ENCODE measurements at regions not wholly inside any gene's neighbourhood (a gene's known extent, or its start where the extent isn't known, plus 50 kb on each side); places are given as distances from the start of the nearest gene placed in this dataset.

GRCh38 chr20:16965401-16965800 lies 217.2 kb downstream of the OTOR start:
- no peak overlapping the region for H2BK12ac ChIP-seq (ENCODE audit: insufficient read length, low read depth, low read length)
- no peak overlapping the region for H3T11ph ChIP-seq (ENCODE audit: low read length)
- H3K23me2 ChIP-seq (ENCODE audit: insufficient read length, low read depth, low read length, poor library complexity, severe bottlenecking), result no peaks in the 10 kb centered on the region
- H4K8ac ChIP-seq (replicated peaks; ENCODE audit: insufficient read length, low read depth, low read length), result no peak overlapping the region
- Mint-ChIP-seq H3K9me3 (peaks cover 21 to 26% of the 10 kb centered on the region in 2 experiments), H3K4me3 (no peak overlapping the region), H3K27ac (no peak overlapping the region), H3K4me1 (peaks cover 2 to 7% of the 10 kb centered on the region in 2 experiments; a peak in 2 of 4 replicates), H3K36me3 (ENCODE audit: insufficient read depth in 1 of 3, low read depth in 3 of 3) (peaks cover 8 to 30% (median 9%) of the 10 kb centered on the region in 3 experiments), H3K27me3 (ENCODE audit: low read depth) (no peaks in the 10 kb centered on the region; the same call in 1 of the 2 replicates)
- H3K18ac ChIP-seq (ENCODE audit: insufficient read length, low read depth, low read length), result no peak overlapping the region
- H3K14ac ChIP-seq (ENCODE audit: insufficient read depth, low read length), result no peak overlapping the region
- H2BK5ac ChIP-seq (ENCODE audit: insufficient read length, low read length), result no peak overlapping the region
- no peaks in the 10 kb centered on the region; the same call in 1 of the 2 replicates for H3K4me1 ChIP-seq (ENCODE audit: insufficient read depth, low read length)
- peaks cover 6% of the 10 kb centered on the region for H3K9me3 ChIP-seq (ENCODE audit: control insufficient read depth, low read depth, low read length)
- no peak overlapping the region for H2BK120ac ChIP-seq (ENCODE audit: low read depth, low read length, poor library complexity, severe bottlenecking)
- no peak overlapping the region for H2BK20ac ChIP-seq (ENCODE audit: low read depth, low read length, poor library complexity, severe bottlenecking)
- no peak overlapping the region for H4K5ac ChIP-seq (ENCODE audit: insufficient read length, low read depth, low read length)
- H4K20me1 ChIP-seq (ENCODE audit: control insufficient read depth, insufficient read depth, insufficient read length), result no peaks in the 10 kb centered on the region
- no peak overlapping the region for H3K56ac ChIP-seq (ENCODE audit: insufficient read length, low read depth, low read length)
- no peaks in the 10 kb centered on the region for H3K27me3 ChIP-seq (ENCODE audit: insufficient read depth, low read length)
- H3K23ac ChIP-seq (ENCODE audit: insufficient read length, low read depth, low read length), result no peak overlapping the region
- no peak overlapping the region for H4K91ac ChIP-seq (ENCODE audit: insufficient read length, low read depth, low read length)
- no peaks in the 10 kb centered on the region for H3K79me1 ChIP-seq (ENCODE audit: insufficient read depth, low read depth, low read length, poor library complexity, severe bottlenecking)
- TF ChIP-seq CTCF (conservative IDR thresholded peaks at IDR 0.05), result no peak
- H3K79me2 ChIP-seq (ENCODE audit: insufficient read depth, low read length), result no peaks in the 10 kb centered on the region
- no peak overlapping the region for H3K4ac ChIP-seq (ENCODE audit: low read depth, low read length)
- H2BK15ac ChIP-seq (ENCODE audit: low read depth, low read length), result no peak overlapping the region
- WGBS (ENCODE audit: extremely low coverage, insufficient read length, low lambda C conversion rate), result no CpG with 5 or more reads among the region's 2 CpGs
- no peak for DNase-seq
- no peak overlapping the region for H2AFZ ChIP-seq (ENCODE audit: low read length)
- H3K9ac ChIP-seq (ENCODE audit: extremely low read depth, insufficient read length, low read length), result no peak overlapping the region
- no peak overlapping the region for H3K27ac ChIP-seq (ENCODE audit: insufficient read length, low read depth, low read length)
- H3K4me2 ChIP-seq (ENCODE audit: insufficient read depth, insufficient read length, low read length), result no peak overlapping the region
- H2AK5ac ChIP-seq (ENCODE audit: insufficient read length, low read length), result no peak overlapping the region

All from H9 (cell line).